ENCODE measurements at regions not wholly inside any gene's neighbourhood (a gene's known extent, or its start where the extent isn't known, plus 50 kb on each side); places are given as distances from the start of the nearest gene placed in this dataset.

DNA sequence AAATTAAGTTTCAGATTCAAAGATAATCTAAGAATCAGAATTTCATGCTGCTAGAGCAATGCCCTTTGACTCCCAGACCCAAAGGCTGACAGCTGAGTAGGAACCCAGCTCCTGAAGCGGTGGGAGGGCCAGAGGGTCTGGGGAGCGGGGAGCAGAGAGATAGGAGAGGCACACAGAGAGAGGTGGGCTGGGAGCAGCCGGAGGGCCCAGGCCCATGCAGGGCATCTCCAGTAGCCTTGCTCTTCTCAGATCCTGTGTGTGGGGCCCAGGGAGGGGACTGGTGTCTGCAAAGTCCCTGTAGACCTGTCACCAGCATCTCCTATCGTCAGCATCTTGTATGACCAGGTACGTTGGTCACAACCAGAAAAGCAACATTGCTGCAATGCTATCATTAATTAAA lies 75.3 kb upstream of the OLFM1 start:
- Mint-ChIP-seq H3K4me3 (no peak overlapping the region), H3K27ac (no peak overlapping the region), H3K36me3 (no peaks in the 10 kb centered on the region), H3K27me3 (peaks cover 1% of the 10 kb centered on the region), H3K9me3 (no peaks in the 10 kb centered on the region), H3K4me1 (no peaks in the 10 kb centered on the region)

- Mint-ChIP-seq H3K27ac (no peak overlapping the region), H3K9me3 (no peaks in the 10 kb centered on the region), H3K36me3 (no peaks in the 10 kb centered on the region), H3K4me3 (no peak overlapping the region), H3K27me3 (peaks cover 1% of the 10 kb centered on the region), H3K4me1 (no peaks in the 10 kb centered on the region)
Measured at GRCh38 chr9:135014311-135015010, 73.0 kb upstream of the OLFM1 start.

DNA sequence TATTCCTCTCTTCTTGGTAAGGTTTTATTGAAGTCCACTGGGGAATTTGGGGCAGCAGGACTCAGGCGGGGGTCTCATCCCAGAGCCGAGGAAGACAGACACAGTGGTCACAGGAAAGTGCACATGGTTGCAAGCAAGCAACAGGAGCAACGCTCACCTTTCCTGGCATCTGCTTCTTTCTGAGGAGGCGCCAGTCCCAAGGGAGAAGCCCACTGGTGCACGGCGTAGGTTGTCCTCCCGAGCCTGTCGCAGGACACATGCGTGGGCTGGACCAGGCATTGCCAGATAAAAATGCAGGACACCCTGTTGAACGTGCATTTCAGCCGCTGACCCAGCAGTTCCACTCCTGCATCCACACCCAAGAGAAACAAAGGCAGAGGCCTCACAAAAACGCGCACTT lies 72.4 kb upstream of the OLFM1 start:
- Mint-ChIP-seq H3K27ac (no peak overlapping the region), H3K36me3 (no peaks in the 10 kb centered on the region), H3K27me3 (peaks cover 1% of the 10 kb centered on the region), H3K9me3 (no peaks in the 10 kb centered on the region), H3K4me3 (no peak overlapping the region), H3K4me1 (no peaks in the 10 kb centered on the region)

- Mint-ChIP-seq H3K27ac (no peak overlapping the region), H3K4me1 (no peaks in the 10 kb centered on the region), H3K27me3 (peaks cover 1% of the 10 kb centered on the region), H3K4me3 (no peak overlapping the region), H3K36me3 (no peaks in the 10 kb centered on the region), H3K9me3 (no peaks in the 10 kb centered on the region)
Measured at GRCh38 chr9:135015565-135015964, 71.9 kb upstream of the OLFM1 start.

- H3K36me3 Mint-ChIP-seq, result no peaks in the 10 kb centered on the region
- no peak overlapping the region for H3K4me3 Mint-ChIP-seq
- no peak overlapping the region for H3K27ac Mint-ChIP-seq
- no peaks in the 10 kb centered on the region for H3K4me1 Mint-ChIP-seq
- H3K27me3 Mint-ChIP-seq, result peaks cover 1% of the 10 kb centered on the region
- H3K9me3 Mint-ChIP-seq, result no peaks in the 10 kb centered on the region
Measured at GRCh38 chr9:135016037-135016640, 71.3 kb upstream of the OLFM1 start.

DNA sequence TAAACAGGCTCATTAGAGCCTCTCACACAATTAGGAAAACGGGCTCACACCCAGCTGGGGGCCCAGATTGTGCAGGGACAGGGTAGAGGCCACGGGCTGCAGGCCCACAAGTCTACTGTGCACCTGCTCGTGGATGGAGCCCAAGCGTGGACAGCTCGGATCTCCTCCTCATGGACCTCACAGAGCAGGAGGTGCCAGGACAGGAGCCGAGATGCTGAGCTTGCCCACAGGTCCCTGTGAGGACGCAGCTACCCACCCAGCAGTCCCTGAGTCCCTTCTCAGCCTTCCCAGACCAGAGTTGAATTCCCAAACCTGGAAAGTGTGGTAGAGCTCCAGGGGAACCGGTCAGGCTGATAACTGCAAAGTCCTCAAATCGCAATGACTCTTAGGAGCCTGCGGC lies 70.6 kb upstream of the OLFM1 start:
- Mint-ChIP-seq H3K27ac (no peak overlapping the region), H3K4me3 (no peak overlapping the region), H3K27me3 (peaks cover 1% of the 10 kb centered on the region), H3K4me1 (no peaks in the 10 kb centered on the region), H3K36me3 (no peaks in the 10 kb centered on the region), H3K9me3 (no peaks in the 10 kb centered on the region)

- Mint-ChIP-seq H3K36me3 (no peaks in the 10 kb centered on the region), H3K27me3 (peaks cover 1% of the 10 kb centered on the region), H3K4me3 (no peak overlapping the region), H3K27ac (no peak overlapping the region), H3K4me1 (no peaks in the 10 kb centered on the region), H3K9me3 (no peaks in the 10 kb centered on the region)
Measured at GRCh38 chr9:135017899-135018298, 69.6 kb upstream of the OLFM1 start.

DNA sequence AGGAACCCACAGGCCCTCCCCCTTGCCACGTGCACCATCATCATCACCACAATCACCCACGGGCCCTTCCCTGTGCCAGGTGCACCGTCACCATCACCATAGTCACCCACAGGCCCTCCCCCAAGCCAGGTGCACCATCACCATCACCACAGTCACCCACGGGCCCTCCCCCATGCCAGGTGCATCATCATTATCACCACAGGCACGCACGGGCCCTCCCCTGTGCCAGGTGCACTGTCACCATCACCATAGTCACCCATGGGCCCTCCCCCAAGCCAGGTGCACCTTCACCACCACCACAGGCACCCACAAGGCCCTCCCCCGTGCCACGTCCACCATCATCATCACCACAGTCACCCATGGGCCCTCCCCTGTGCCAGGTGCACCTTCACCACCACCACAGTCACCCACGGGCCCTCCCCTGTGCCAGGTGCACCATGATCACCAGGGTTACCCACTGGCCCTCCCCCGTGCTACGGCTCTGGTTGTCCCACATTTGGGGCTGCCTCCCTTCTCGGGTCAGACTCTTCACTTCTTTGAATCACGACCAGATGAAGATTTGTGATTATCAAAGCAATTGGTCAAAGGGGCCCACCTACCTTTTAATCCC lies 69.1 kb upstream of the OLFM1 start:
- Mint-ChIP-seq H3K27me3 (peaks cover 1% of the 10 kb centered on the region), H3K4me1 (no peaks in the 10 kb centered on the region), H3K27ac (no peak overlapping the region), H3K4me3 (no peak overlapping the region), H3K9me3 (no peaks in the 10 kb centered on the region), H3K36me3 (no peaks in the 10 kb centered on the region)

DNA sequence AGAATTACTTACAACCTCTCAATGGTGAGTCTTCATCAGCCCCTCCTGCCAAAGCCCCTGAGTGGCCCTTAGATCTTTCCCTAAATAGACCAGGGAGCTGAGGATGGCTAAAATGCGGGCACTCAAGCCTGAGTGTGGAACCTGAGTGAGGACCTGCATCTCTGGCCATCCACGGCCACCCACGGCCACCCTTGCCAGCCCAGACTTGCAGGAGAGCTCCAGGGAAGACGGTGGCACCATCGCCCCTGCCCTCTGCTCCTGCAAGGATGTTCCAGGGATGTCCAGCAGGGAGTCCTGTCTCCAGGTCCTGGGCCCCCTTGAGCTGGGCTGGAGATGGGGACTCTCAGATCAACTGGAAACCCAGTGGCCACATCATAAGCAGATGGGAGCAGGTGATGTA lies 68.2 kb upstream of the OLFM1 start:
- no peak overlapping the region for H3K27ac Mint-ChIP-seq
- no peaks in the 10 kb centered on the region for H3K4me1 Mint-ChIP-seq
- H3K9me3 Mint-ChIP-seq, result no peaks in the 10 kb centered on the region
- no peak overlapping the region for H3K4me3 Mint-ChIP-seq
- H3K27me3 Mint-ChIP-seq, result no peaks in the 10 kb centered on the region
- no peaks in the 10 kb centered on the region for H3K36me3 Mint-ChIP-seq

- Mint-ChIP-seq H3K4me3 (no peak overlapping the region), H3K27ac (no peak overlapping the region), H3K27me3 (peaks cover 2% of the 10 kb centered on the region), H3K9me3 (no peaks in the 10 kb centered on the region), H3K36me3 (no peaks in the 10 kb centered on the region), H3K4me1 (no peaks in the 10 kb centered on the region)
Measured at GRCh38 chr9:135020481-135021392, 66.7 kb upstream of the OLFM1 start.

DNA sequence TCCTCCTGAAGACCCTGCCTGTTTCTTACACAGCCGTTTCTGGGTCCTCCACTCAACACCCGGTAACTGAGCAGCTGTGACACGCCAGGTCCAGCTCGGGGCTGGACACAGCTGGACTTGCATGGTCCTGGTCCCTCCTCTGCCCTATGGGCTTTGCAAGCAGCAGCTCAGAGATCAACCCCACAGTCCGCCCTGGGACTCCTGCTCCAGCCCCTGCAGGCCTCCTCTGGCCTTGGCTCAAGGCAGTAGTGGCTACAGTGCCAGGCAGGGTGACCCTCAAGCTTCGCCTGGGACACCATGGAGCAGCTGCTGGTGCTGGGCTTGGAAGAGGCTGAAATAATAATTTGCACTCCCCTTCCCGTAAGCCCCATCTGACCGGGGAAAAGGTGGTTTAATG lies 66.1 kb upstream of the OLFM1 start:
- Mint-ChIP-seq H3K27me3 (peaks cover 2% of the 10 kb centered on the region), H3K36me3 (no peaks in the 10 kb centered on the region), H3K27ac (no peak overlapping the region), H3K4me3 (no peak overlapping the region), H3K9me3 (no peaks in the 10 kb centered on the region), H3K4me1 (no peaks in the 10 kb centered on the region)

GRCh38 chr9:135022191-135022870 lies 65.1 kb upstream of the OLFM1 start:
- Mint-ChIP-seq H3K4me1 (no peaks in the 10 kb centered on the region), H3K27ac (no peak overlapping the region), H3K9me3 (no peaks in the 10 kb centered on the region), H3K4me3 (no peak overlapping the region), H3K36me3 (no peaks in the 10 kb centered on the region), H3K27me3 (peaks cover 2% of the 10 kb centered on the region)

- Mint-ChIP-seq H3K4me1 (no peaks in the 10 kb centered on the region), H3K36me3 (no peaks in the 10 kb centered on the region)
Measured at GRCh38 chr9:135023088-135023785, 64.2 kb upstream of the OLFM1 start.

DNA sequence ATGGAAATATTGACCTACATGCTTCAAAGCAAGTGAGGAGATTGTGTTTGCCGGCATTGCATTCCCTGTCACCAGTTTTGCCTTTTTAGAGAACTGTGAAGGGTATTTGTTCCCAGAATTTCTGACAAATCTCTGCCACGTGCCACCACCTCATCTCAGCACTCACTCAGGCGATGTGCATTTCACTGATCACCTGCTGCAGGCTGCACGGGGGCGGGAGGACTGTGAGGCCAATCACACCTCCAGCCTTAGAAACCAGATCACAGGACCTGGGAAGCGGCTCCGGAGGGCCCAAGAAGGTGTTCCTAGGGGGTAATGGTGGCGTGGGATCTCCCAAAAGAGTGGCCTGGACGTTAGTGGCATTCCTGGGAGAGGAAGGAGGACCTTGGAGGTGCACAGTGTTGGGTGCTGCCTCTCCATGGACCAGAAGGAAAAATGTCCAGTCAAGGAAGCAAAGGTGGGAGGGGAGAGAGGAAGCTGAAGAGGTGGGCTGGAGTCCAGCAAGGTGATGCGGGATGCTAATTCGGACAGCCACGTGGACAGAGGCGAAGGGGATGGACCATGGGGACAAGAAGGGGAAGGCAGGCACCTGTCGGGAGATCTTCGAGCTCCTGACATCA lies 63.6 kb upstream of the OLFM1 start:
- Mint-ChIP-seq H3K4me3 (no peak overlapping the region), H3K27me3 (peaks cover 2% of the 10 kb centered on the region), H3K27ac (no peak overlapping the region), H3K4me1 (no peaks in the 10 kb centered on the region), H3K36me3 (no peaks in the 10 kb centered on the region), H3K9me3 (no peaks in the 10 kb centered on the region)

More at GRCh38 chr9:135023088-135023785, 64.2 kb upstream of the OLFM1 start:
- no peak overlapping the region for H3K4me3 Mint-ChIP-seq
- no peaks in the 10 kb centered on the region for H3K9me3 Mint-ChIP-seq
- H3K27ac Mint-ChIP-seq, result no peak overlapping the region
- H3K27me3 Mint-ChIP-seq, result peaks cover 2% of the 10 kb centered on the region

Measured in activated naive CD4-positive, alpha-beta T cell treated with anti-CD3 and anti-CD28 coated beads, Interleukin-2, amount 50 U/mL, for 24 hours (primary cell).